Naive B cell (primary cell): ENCODE measurements at regions not wholly inside any gene's neighbourhood (a gene's known extent, or its start where the extent isn't known, plus 50 kb on each side); places are given as distances from the start of the nearest gene placed in this dataset.

Source experiments
- ATAC-seq, 2 donors: fragments of 150-1000 bp; cut with Tn5 transposase; 2 replicates each; pipeline ENCODE4 v1.10.0; 2021; ENCODE audit warnings: low read depth in 2 of 2, mild to moderate bottlenecking in 2 of 2, moderate library complexity in 2 of 2
- DNase-seq: peaks from one replicate; pipeline ENCODE4 v3.0.0; 2022
- H3K27ac Mint-ChIP-seq, 6 donors: one replicate each; pipeline ENCODE4 v1.8.0; 2020 to 2022; ENCODE audit warnings: mild to moderate bottlenecking in 6 of 6, mixed read lengths in 6 of 6, moderate library complexity in 5 of 6, inconsistent platforms in 2 of 6
- H3K27me3 Mint-ChIP-seq, 3 donors: one replicate each; pipeline ENCODE4 v1.8.0; 2021 to 2022; ENCODE audit warnings: mixed read lengths in 3 of 3, mild to moderate bottlenecking in 1 of 3
- H3K36me3 Mint-ChIP-seq, 2 donors: one replicate each; pipeline ENCODE4 v1.8.0; 2020 to 2022; ENCODE audit warnings: mixed read lengths in 2 of 2, inconsistent platforms in 1 of 2, mild to moderate bottlenecking in 1 of 2
- H3K4me1 Mint-ChIP-seq, 3 donors: one replicate each; pipeline ENCODE4 v1.8.0; 2020 to 2022; ENCODE audit warnings: mixed read lengths in 3 of 3, inconsistent platforms in 1 of 3, mild to moderate bottlenecking in 1 of 3, moderate library complexity in 1 of 3
- H3K4me3 Mint-ChIP-seq, 8 donors: one replicate each; pipeline ENCODE4 v1.8.0; 2020 to 2022; ENCODE audit warnings: mild to moderate bottlenecking in 8 of 8, mixed read lengths in 8 of 8, moderate library complexity in 8 of 8, inconsistent platforms in 2 of 8
- H3K9me3 Mint-ChIP-seq, 7 donors: one replicate each; pipeline ENCODE4 v1.8.0; 2020 to 2022; ENCODE audit warnings: mixed read lengths in 7 of 7, mild to moderate bottlenecking in 5 of 7, inconsistent platforms in 2 of 7, moderate library complexity in 1 of 7

GRCh38 chr21:16310176-16310575, 580.4 kb downstream of the USP25 start:
- Mint-ChIP-seq H3K27me3 (no peaks in the 10 kb centered on the region), H3K9me3 (no peaks in the 10 kb centered on the region), H3K4me3 (no peak overlapping the region), H3K27ac (no peak overlapping the region), H3K4me1 (no peaks in the 10 kb centered on the region), H3K36me3 (no peaks in the 10 kb centered on the region)
- DNase-seq (no peak), ATAC-seq (no peak)

- H3K27ac Mint-ChIP-seq = no peak overlapping the region
Observed at GRCh38 chr21:16311229-16311628, 581.4 kb downstream of the USP25 start.

GRCh38 chr21:16312321-16312720, 582.5 kb downstream of the USP25 start:
- no peaks in the 10 kb centered on the region for H3K27me3 Mint-ChIP-seq

More at GRCh38 chr21:16311229-16311628, 581.4 kb downstream of the USP25 start:
- Mint-ChIP-seq H3K27me3 (no peaks in the 10 kb centered on the region), H3K9me3 (no peaks in the 10 kb centered on the region), H3K4me3 (no peak overlapping the region), H3K4me1 (no peaks in the 10 kb centered on the region), H3K36me3 (no peaks in the 10 kb centered on the region)
- ATAC-seq (no peak), DNase-seq (no peak)

DNA sequence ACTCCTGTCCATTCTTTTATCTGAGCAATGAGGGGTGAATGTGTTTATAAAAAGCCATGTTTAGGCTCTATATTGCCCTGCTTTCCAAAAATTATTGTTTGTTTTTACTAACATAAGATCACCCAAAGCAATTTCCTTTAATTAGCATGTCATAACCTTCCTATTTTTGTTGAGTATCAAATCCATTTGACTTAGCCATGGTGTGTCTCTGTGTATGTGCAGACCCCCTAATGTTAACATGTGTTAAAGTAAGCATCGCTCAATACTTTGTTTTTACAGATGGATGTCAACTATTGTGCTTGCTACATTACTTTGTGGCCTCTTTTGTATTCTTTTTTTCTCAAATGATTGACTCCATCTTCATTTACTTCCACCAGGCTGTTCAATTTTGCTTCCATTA, 585.4 kb downstream of the USP25 start:
- ATAC-seq (no peak), DNase-seq (no peak)
- H3K27ac Mint-ChIP-seq = no peak overlapping the region
- no peaks in the 10 kb centered on the region for H3K9me3 Mint-ChIP-seq
- no peak overlapping the region for H3K4me3 Mint-ChIP-seq
- peaks cover 0 to 3% (median 0%) of the 10 kb centered on the region in 3 donors for H3K4me1 Mint-ChIP-seq
- no peaks in the 10 kb centered on the region for H3K27me3 Mint-ChIP-seq
- H3K36me3 Mint-ChIP-seq = no peaks in the 10 kb centered on the region

More at GRCh38 chr21:16312321-16312720, 582.5 kb downstream of the USP25 start:
- no peak for ATAC-seq
- Mint-ChIP-seq H3K9me3 (no peaks in the 10 kb centered on the region), H3K4me3 (no peak overlapping the region), H3K36me3 (no peaks in the 10 kb centered on the region), H3K27ac (no peak overlapping the region), H3K4me1 (no peaks in the 10 kb centered on the region)
- no peak for DNase-seq

GRCh38 chr21:16318651-16319300, 589.0 kb downstream of the USP25 start:
- no peak for ATAC-seq
- Mint-ChIP-seq H3K27ac (no peak overlapping the region), H3K36me3 (no peaks in the 10 kb centered on the region), H3K27me3 (no peaks in the 10 kb centered on the region), H3K4me3 (no peak overlapping the region), H3K9me3 (no peaks in the 10 kb centered on the region), H3K4me1 (peaks cover 0 to 3% (median 0%) of the 10 kb centered on the region in 3 donors)
- no peak for DNase-seq

GRCh38 chr21:16320110-16320509, 590.3 kb downstream of the USP25 start:
- Mint-ChIP-seq H3K36me3 (no peaks in the 10 kb centered on the region), H3K27me3 (no peaks in the 10 kb centered on the region), H3K27ac (no peak overlapping the region), H3K4me3 (no peak overlapping the region), H3K9me3 (no peaks in the 10 kb centered on the region), H3K4me1 (peaks cover 0 to 3% (median 0%) of the 10 kb centered on the region in 3 donors)
- DNase-seq (no peak), ATAC-seq (no peak)

DNA sequence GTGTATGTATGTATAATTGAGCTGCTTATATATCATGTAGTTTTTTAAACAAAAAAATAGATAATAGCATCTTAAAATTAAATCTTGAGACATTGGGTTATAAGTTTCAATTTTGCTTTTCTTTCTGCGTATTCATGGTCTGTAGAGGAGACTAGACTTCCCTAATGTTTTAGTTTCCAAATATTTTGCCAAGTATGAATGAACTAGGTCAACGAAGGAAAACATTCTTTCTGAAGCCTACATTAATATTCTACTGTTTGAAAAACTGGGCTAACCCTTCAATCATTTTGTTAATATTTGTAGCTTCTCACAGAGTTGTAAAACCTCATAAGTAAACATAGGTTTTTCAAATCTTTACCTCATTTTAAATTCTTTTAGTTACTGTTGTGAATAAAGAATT, 592.7 kb downstream of the USP25 start:
- no peak overlapping the region for H3K27ac Mint-ChIP-seq
- H3K27me3 Mint-ChIP-seq = no peaks in the 10 kb centered on the region
- H3K9me3 Mint-ChIP-seq = no peaks in the 10 kb centered on the region
- DNase-seq (no peak), ATAC-seq (no peak)
- peaks cover 0 to 3% (median 0%) of the 10 kb centered on the region in 3 donors for H3K4me1 Mint-ChIP-seq
- no peak overlapping the region for H3K4me3 Mint-ChIP-seq
- no peaks in the 10 kb centered on the region for H3K36me3 Mint-ChIP-seq

- DNase-seq = no peak
- Mint-ChIP-seq H3K9me3 (no peaks in the 10 kb centered on the region), H3K4me1 (peaks cover 0 to 3% (median 0%) of the 10 kb centered on the region in 3 donors), H3K27ac (no peak overlapping the region), H3K27me3 (no peaks in the 10 kb centered on the region), H3K4me3 (no peak overlapping the region), H3K36me3 (no peaks in the 10 kb centered on the region)
- ATAC-seq = no peak
Observed at GRCh38 chr21:16323596-16323995, 593.8 kb downstream of the USP25 start.

DNA sequence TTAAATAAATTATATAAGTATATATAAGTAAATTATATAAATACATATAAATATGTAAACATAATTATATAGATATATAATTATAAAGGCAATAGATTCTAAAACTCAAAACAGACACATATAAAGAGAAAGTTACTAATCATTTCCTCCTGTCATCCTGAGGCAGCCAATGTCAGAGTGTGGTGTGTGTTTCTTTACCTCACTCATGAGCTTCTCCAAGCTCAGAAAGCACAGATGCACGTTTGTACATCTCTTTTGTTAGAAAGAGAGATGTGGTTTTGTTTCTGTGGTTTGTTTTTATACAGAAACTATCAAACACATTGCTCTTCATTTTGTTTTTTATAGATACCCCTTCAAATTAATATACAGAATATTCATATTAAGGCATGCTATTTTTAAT, 594.8 kb downstream of the USP25 start:
- Mint-ChIP-seq H3K4me1 (no peaks in the 10 kb centered on the region), H3K9me3 (no peaks in the 10 kb centered on the region), H3K27ac (no peak overlapping the region), H3K36me3 (no peaks in the 10 kb centered on the region), H3K4me3 (no peak overlapping the region), H3K27me3 (no peaks in the 10 kb centered on the region)
- DNase-seq (no peak), ATAC-seq (no peak)

DNA sequence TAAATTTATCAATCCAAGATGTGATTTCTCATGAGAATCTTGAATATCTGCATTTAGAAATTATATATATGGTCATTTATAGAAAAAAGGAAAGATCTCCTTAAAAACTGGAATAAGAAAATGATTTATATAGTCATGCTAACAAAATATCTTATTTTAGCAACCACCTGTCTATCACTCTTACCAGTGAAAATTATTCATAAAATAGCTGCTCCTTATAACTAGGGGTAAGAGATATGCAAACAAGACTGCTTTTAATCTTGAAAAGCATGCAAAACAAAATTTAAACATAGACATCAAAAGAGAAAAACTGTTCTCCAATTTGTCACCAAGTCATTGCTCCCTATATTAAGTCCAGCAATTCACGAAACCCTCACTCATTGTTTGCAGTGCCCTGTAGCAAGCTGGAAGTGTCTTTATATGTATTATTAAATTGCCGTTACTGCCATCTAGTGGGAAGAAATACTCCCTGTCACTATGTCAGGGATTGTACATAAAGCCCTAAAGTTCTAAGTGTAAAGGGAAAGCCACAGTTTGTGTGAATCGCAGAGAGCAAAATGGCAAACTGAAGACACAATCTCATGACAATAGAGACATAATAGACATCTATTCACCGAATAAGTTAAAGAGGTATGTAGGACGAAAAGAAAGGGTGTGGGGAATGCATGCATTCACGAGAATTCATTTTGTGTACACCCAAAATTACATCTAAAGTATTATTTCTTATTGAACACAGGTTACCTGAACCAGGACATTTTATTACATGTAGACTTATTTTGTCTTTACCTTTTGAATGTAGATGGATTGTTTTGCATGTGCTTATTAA, 600.5 kb downstream of the USP25 start:
- Mint-ChIP-seq H3K9me3 (no peaks in the 10 kb centered on the region), H3K27ac (peak overlapping the region in 1 of 6 donors; percentile 1), H3K4me1 (no peaks in the 10 kb centered on the region), H3K27me3 (no peaks in the 10 kb centered on the region), H3K36me3 (no peaks in the 10 kb centered on the region), H3K4me3 (no peak overlapping the region)
- DNase-seq = peak; percentile 9
- ATAC-seq = peak; percentile 58 to 69

DNA sequence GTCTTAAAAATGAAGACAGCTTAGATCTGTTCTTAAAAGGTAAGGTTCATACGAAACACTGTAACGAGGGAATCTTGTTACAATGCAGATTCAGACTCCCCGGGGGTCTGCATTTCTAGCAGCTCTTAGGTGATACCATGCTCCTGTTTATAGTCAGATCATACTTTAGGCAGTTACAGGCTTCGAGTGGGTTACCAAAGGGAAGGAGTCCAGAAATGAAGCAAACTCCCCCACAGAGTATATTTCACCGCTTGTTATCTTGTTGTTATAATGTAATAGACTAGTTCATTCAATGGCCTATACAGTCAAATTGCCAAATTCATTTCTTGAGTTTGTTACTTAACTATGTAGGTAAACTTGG, 601.1 kb downstream of the USP25 start:
- no peaks in the 10 kb centered on the region for H3K36me3 Mint-ChIP-seq
- DNase-seq (no peak), ATAC-seq (no peak)
- no peaks in the 10 kb centered on the region for H3K9me3 Mint-ChIP-seq
- no peak overlapping the region for H3K27ac Mint-ChIP-seq
- no peak overlapping the region for H3K4me3 Mint-ChIP-seq
- H3K4me1 Mint-ChIP-seq = no peaks in the 10 kb centered on the region
- no peaks in the 10 kb centered on the region for H3K27me3 Mint-ChIP-seq

GRCh38 chr21:16337266-16337665, 607.5 kb downstream of the USP25 start:
- Mint-ChIP-seq H3K27me3 (no peaks in the 10 kb centered on the region), H3K4me3 (no peak overlapping the region), H3K36me3 (no peaks in the 10 kb centered on the region), H3K9me3 (no peaks in the 10 kb centered on the region), H3K4me1 (no peaks in the 10 kb centered on the region), H3K27ac (no peak overlapping the region)
- DNase-seq = no peak
- ATAC-seq = no peak

GRCh38 chr21:16342932-16343331, 613.1 kb downstream of the USP25 start:
- no peaks in the 10 kb centered on the region for H3K27me3 Mint-ChIP-seq
- DNase-seq = no peak
- H3K4me3 Mint-ChIP-seq = no peak overlapping the region
- ATAC-seq = no peak
- no peaks in the 10 kb centered on the region for H3K9me3 Mint-ChIP-seq
- H3K4me1 Mint-ChIP-seq = no peaks in the 10 kb centered on the region
- peak overlapping the region in 1 of 6 donors; percentile 40 for H3K27ac Mint-ChIP-seq
- H3K36me3 Mint-ChIP-seq = no peaks in the 10 kb centered on the region

- no peak for DNase-seq
- H3K36me3 Mint-ChIP-seq = no peaks in the 10 kb centered on the region
- no peak for ATAC-seq
- no peaks in the 10 kb centered on the region for H3K27me3 Mint-ChIP-seq
- no peaks in the 10 kb centered on the region for H3K9me3 Mint-ChIP-seq
- no peaks in the 10 kb centered on the region for H3K4me1 Mint-ChIP-seq
- H3K27ac Mint-ChIP-seq = no peak overlapping the region
- no peak overlapping the region for H3K4me3 Mint-ChIP-seq
Observed at GRCh38 chr21:16343776-16344175, 614.0 kb downstream of the USP25 start.
